Esophagus muscularis mucosa (tissue), 3 donors: ENCODE measurements at regions not wholly inside any gene's neighbourhood (a gene's known extent, or its start where the extent isn't known, plus 50 kb on each side); places are given as distances from the start of the nearest gene placed in this dataset.

Experiments
- CTCF ChIP-seq, 3 experiments: fragments of 200-600 bp in 2 of 3; fragments of 450-650 bp in 1 of 3; sonication (generic) in 2 of 3; IDR thresholded peaks; one replicate each; pipeline ENCODE4 v1.5.1; 2017 to 2019; ENCODE audit warnings: antibody characterized with exemption in 3 of 3, mild to moderate bottlenecking in 2 of 3, moderate library complexity in 1 of 3
- POLR2A ChIP-seq: fragments of 450-650 bp; IDR thresholded peaks from one replicate; pipeline ENCODE4 v1.6.1; 2017; ENCODE audit warnings: antibody characterized with exemption, moderate library complexity, mild to moderate bottlenecking, low read depth
- POLR2AphosphoS5 ChIP-seq, 2 donors: sonication (generic); formaldehyde crosslinking; IDR thresholded peaks; one replicate each; pipeline ENCODE4 v1.6.1; 2017; ENCODE audit warnings: antibody characterized with exemption in 2 of 2

DNA sequence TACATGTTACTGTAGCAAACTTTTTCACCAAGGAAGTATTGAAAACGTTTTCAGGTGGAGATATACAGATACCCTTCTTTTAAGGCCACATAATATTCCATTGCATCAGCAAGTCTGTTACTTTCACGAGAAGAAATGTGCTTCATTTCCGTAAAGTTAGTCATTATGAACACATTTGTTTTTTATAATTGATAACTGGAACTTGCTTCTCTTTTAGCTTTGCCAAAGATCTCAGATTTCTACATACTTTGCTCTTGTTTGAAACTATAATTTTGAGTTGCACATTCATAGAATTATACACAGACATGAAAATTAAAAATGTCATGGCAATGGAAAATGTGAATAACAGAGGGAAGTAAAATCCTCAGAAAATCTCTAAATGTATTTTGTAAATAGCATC is 128.7 kb upstream of the GIMD1 start:
- TF ChIP-seq POLR2A (no peak), POLR2AphosphoS5 (IDR thresholded peaks at IDR 0.05) (no peak), CTCF (IDR thresholded peaks at IDR 0.05) (no peak)
